T-helper 1 cell treated with Interleukin-12 subunit alpha and Interleukin-12 subunit beta and Interleukin-4 antibody, amounts not matched to agents 30 ng/mL and 1 ng/mL, for 36 hours (primary cell): ENCODE measurements at regions not wholly inside any gene's neighbourhood (a gene's known extent, or its start where the extent isn't known, plus 50 kb on each side); places are given as distances from the start of the nearest gene placed in this dataset.
"Not testable (repeated sequence)": the region's sequence is repeated elsewhere in the genome, so short reads cannot be mapped to it uniquely, and the experiment has no call there.

Source experiments
- intact Hi-C: fragments of 100-400 bp; cut with micrococcal nuclease; formaldehyde crosslinking; loops from one replicate; pipeline ENCODE4 v1.15.1; 2024

DNA sequence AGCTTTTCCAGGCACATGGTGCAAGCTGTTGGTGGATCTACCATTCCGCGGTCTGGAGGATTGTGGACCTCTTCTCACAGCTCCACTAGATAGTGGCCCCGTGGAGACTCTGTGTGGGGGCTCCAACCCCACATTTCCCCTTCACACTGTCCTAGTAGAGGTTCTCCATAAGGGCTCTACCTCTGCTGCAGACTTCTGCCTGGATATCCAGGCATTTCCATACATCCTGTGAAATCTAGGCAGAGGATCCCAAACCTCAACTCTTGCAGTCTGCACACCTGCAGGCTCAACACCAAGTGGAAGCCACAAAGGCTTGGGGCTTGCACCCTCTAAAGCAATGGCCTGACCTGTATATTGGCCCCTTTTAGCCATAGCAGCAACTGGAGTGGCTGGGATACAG lies 283.4 kb upstream of the KLF4 start:
- intact Hi-C loops = no loop called here

DNA sequence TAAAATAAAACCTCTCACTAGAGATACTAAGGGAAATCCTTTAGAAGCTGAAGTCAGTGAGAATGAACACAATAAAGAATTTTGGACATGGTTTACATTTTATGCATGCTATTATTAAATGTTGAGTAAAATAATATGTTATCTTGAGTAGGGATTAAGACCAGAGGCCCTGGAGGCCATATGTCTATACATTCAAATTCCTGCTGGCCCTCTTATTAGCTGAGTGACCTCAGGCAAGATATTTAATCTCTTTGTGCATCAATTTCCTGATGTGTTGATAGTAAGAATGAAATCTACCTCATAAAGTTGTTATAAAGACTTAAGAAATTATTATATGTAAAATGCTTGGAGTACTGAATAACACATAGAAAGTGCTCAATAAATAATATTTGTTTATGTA lies 281.1 kb upstream of the KLF4 start:
- intact Hi-C loops = no loop called here

DNA sequence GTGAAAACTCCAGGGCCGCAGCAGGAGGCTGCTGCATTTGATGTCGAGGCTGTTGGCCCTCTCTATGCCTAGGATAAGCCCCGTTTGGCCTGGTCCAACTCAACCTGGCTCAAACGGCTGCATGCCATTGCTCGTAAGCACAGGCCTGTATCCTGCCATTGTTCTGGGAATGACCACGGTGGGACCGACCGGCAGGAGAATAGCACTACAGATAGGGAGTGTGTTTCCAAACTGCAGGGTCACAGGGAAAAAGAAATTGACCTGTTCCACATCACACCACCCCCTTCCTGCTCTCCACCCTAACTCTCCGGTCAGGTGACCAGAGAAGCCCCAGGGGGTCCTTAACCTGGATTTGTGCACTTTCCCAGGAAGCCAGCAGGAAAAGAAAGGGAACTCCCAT lies 278.7 kb upstream of the KLF4 start:
- intact Hi-C loops = no loop called here

DNA sequence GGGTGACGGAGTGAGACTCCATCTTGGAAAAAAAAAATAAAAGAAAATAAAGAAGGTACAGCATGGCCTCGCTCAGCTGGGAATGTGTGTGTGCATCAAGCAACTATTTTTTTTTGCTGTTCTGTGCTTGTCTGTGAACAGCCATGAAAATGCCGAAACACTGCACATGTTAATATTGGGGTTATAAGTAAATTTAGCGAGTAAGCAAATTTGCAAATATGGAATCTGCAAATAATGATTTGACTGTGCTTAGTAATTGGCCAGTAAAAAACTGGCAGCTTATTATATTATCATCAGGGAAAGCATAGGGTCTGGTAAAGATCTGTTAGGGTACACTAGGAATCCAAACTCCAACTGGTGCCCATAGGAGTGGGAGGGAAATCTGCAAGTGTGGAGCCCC lies 278.1 kb upstream of the KLF4 start:
- intact Hi-C loops = no loop called here

DNA sequence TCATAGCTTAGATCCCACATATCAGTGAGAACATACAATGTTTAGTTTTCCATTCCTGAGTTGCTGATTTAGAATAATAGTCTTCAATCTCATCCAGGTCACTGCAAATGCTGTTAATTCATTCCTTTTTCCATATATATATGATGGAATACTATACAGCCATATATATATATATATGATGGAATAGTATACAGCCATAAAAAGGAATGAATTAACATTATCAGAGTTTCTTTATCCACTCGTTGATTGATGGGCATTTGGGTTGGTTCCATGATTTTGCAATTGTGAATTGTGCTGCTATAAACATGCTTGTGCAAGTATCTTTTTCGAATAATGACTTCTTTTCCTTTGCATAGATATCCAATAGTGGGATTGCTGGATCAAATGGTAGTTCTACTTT lies 273.9 kb upstream of the KLF4 start:
- intact Hi-C loops = not testable (repeated sequence)

DNA sequence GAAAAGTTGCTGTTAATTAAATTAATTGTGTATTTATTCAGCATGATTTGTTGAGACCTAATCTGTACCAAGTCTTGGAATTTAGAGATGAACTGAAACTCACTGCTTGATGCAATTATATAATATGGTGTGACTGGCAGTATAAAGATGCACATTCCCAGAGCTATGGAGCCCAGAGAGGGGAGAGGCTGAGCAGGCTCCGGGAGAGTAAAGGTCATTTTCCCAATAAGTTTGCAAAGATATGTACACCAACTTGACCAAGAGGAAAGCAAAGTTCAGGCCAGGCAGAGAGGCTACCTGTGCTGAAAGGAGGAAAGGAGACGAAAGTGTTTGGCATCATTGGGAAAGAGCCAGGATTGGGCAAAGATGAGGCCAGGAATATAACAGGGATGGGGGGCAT lies 271.7 kb upstream of the KLF4 start:
- intact Hi-C loops = no loop called here

DNA sequence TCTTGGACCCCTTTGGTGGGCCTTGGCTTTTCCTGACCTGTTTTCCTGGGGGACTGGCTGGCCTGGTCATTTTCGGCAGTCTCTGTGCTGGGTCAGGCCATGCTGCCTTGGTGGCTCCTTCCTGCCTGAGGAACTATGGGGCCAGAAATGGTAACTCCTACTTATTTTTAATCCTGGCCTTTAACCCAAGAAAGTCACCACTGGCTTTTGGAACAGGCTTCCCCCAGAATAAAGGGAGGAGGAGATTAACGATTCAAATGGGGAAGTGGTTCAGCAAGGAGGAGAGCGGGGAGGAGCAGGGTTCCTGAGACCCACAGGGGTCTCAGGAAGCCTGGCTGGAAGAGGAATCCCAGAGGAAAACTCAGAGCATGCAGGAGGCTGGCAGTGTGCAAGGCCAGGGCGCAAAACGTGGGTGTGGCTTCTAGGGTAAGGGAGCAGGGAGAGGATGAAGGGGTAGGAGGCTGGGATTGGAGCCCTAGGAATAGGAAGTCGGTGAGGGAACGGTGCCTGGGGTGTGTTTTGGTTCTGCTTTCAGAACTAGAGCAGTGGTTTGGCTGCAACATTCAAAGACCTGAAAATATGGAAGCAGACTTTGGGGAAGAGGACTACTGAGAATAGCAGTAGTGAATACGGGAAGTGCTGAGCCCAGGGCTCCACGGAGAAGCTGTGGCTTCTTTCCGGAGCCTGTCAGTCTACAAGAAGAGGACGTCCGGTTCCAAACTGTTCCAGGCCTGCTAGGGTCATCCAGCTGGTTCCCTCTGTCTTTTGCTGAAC lies 271.1 kb upstream of the KLF4 start:
- intact Hi-C loops = no loop called here

DNA sequence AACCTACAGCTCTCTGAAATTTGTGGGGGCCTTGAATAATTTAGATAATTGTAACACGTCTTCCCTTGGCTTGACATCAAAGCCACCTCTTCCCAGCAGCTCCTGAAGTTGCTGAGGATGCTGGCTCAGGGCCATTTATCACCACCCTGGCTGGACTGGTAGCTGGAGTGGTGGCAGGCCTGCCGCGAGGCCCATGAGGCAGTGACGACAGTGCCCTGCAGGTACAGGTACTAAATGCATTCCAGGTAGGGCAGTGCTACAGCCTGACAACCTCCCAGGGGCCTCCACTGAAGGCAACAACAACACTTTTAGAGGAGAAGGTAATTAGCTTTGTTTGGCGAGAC lies 270.2 kb upstream of the KLF4 start:
- intact Hi-C loops = no loop called here

DNA sequence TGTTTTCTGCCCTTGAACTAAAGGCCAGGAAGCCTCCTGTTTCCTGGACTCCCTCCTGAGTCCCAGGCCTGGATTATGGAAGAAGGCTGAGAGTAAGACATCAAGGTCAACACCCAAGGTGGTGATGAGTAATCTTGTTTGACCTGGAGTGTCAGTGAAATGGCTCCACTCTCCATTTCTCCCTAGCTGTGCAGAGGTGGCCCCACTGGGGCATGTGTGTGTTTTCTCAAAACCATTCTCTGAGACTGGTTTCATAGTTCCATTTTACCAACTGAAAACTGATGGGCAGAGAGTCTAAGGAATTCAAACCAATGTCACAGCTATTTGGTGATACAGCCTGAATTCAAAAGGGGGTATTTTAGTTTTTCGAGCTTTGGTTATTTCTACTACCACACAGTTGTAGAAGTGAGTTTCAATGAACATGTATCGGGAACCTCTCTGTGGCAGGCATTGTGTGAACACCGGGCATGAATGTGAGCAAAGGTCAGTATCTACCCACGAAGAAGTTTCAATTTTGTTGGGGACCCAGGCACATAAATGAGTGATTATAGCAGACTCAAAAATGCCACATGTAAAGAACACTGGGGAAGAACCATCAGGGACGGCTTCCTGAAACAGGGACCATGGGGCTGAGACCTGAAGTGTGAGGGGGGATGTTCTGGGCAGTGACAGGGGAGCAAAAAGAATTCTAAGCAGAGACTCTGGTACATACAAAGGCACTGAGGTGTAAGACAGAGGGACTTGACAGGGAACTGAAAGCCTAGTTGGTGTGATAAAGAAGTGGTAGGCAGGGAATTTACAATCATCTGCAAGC lies 269.6 kb upstream of the KLF4 start:
- intact Hi-C loops = no loop called here

DNA sequence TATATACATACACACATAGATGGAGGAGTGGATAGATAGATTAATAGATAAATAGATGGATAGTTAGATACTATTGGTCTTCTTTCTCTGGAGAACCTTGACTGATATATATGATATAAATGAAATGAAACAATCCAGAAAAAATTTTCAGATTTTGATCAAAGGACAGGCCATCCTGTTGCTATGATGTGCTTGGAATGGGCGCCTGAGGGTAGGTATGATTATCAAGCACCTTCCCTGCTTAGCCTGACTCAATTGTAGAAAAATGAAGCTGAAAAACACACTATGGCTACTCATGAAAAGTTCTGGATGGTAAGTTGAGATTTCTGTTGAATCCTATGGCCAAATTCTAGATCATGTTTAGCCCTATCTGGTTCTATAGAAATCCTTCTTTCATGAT lies 266.5 kb upstream of the KLF4 start:
- intact Hi-C loops = no loop called here

DNA sequence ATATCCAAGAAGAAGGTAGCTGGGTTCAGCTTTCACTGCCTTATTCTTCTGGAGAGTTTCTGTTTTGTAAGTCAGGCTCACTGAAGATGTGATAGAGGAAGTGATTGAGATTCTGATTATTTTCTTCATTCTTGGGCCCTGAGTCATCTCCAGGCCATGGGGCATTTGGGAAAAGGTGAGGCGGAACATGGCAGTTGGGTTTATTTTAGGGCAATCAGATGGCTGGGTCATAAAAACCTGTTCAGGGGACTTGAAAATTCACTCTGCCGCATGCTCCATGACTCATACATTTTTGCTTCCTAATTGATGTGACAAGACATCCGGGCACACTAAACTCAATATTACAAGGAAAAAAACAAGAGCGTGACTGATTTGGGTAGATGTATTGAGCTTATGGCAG lies 265.7 kb upstream of the KLF4 start:
- intact Hi-C loops = no loop called here

DNA sequence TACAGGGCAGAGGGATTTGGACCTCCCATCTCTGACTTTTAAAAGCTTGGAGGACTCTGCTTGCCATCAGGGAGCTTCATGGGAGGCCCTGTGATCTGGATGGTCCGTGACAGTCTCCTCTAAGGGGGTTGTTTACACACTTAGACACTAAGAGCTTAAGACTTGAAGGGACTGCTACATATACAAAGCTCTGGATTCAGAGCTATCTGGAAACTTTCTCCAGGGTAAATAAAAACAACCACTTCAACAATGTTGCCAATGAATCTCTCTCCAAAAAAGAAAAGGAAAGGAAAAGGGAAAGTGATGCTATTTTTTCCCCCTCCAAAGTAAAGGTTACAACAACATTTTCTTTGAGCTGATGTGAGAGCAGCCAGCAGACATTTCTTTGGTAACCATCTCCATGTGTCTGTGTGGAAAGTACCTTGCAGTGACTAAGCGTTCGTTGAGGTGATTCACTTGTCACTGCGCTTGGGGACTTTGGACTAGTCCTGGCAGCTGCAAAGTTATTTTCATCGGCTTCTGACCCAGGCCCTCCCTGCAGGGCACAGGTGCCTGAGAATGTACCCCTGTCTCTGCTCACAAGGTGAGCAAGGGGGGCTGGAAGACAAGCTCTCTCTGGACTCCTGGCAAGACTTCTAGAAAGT lies 262.1 kb upstream of the KLF4 start:
- intact Hi-C loops = no loop called here

DNA sequence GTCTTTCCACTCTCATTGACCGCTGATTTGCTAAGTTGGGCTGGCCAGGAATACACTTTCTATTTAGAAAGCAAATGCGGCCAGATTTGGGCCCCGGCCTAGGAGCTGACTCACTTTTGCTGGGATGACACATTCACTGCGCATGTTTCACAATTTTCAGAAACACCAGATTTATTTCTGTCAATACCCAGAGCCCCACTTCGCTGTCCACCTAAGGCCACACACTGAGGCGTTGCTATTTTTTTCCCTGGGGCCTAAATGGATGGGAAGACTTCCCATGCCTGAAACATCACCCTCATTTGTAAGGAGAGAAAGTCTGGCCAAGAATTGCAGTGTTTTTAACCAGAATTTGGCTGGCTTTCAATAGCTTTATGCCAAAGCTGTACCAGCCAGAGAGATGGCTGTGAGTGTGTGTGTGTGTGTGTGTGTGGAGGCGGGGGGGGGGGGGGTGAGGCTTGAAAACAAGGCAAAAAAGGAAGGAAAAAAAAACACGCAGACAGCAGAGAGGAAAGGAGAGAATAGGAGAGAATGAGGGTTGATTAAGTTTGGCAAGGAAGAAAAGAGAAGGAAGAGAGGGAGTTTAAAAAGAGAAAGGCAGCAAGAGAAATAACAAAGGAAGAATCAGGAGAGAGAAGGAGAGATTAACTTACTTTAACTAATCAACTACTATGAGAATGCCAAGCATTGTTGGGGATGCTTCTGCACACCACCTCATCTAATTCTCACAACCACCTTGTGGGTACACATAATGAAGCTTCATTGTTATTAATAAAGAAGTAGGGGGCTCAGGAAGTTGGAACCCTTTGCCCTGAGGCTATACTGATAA lies 261.4 kb upstream of the KLF4 start:
- intact Hi-C loops = no loop called here

DNA sequence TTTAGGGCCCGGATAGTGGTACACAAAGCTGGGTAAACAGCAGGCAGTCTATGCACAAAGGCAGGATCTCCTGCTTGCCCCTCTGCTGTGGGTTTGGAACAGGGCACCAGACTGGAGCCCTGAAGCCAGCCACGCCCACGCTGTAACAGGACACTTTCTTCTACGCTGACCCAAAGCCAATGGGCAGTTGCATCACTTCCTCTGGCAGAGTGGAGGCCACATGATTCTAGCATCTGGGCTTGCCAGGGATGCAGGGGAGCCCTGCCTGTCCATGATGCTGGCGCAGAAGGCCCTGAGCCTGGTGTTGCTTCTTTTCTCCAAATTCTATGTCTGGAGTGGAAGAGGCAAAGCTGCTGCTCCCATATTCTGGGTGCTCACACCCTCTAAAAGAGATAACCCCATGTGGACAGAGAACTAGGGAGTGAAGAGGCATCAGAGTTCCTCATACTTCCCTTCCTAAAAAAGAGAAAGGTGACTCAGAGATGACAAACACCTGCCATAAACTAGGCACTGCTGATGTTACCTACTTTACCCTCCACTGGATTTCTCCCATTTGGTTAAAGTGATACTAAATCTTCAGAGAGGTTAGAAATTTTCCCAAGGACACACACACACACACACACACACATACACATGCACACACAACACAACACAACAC lies 260.3 kb upstream of the KLF4 start:
- intact Hi-C loops = no loop called here

DNA sequence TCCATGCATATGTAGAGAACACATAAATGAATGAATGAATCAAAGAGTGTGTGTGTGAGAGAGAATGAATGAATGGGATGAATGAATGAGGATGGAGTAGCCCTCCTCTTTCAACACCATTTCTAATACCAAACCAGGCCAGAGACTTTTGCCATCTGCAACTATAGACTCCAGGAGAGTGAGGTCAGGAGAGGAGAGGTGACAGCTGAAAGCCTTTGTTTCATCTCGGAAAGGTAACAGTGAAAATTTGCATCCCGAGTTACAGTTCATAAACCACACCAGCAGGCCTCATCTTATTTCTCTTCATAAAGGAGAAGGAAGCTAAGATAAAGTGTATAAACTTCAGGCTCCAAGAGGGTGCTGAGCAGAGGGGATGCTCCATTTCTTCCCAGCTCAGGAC lies 255.3 kb upstream of the KLF4 start:
- intact Hi-C loops = no loop called here

DNA sequence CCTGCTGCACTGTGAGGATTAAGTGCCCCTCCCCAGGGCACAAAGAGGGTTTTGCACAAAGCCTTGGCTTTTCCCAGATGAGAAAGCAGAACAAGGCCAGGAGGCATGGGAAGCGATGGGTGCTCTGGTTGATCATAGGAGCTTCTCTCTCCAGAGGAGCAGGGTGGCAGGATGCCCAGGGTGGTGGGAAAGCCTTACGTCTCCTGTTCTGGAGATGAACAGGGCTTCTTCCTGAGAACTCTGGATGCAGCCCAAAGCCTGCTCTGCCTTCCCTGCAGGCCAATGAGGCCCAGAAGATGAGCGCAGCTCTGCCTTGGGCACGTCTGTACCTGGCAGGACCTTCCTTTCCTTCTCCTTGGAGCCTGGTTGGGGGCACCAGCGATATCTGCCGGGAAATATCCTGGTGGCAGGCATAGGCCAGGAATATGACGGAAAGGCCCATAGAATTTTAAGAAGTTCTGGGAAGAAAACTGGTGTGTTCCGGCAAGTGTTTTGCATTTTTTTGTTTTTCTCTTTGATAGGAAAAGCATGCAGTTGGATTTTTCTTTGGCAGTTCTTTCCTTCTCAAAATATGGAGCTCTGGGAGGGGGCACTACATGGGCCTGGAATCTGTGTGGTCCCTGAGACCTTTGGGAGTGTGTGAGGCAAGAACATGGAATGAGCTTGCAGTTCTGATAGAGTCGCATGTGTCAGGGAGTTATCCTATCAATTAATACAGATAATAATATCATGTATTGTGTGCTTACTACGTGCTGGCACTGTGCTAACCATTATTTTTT lies 253.2 kb upstream of the KLF4 start:
- intact Hi-C loops = no loop called here

DNA sequence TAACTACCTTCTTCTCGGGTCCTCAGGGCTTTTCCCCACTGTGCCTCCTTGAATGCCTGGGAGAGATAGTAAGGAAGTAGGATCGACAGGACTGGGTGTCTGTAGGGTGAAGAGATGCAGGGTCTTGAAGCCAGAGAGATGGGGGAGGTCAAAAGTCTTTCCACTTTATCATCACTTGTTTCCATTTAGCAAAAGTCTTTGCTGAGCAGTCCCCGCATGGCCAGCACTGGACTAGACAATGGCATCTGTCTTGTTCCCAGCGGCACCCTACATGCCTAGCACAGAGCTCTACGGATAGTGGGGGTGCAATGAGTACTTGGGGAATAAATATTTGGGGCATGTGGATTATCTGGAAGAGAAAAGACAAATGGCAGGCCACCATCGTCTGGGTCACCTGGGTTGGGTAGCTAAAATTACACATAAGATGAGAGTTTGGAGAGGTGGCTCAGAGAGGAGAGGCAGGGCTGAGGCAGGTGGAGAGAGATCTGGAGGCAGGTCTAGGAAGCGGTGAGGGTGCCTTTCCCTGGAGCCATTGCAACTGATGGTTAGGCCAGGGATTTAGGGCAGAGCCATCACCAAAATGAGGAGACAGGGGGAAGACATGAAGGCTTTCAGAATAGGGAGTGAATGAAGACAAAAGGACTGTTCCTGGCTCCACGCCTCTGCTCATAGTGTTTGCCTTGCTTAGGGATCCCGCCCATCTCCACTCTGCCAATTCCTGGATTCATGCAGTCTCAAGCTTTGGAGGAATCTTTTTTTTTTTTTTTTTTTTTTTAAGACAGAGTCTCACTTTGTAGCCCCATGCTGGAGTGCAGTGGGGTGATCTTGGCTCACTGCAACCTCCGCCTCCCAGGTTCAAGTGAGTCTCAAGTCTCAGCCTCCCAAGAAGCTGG lies 250.8 kb upstream of the KLF4 start:
- intact Hi-C loops = no loop called here

DNA sequence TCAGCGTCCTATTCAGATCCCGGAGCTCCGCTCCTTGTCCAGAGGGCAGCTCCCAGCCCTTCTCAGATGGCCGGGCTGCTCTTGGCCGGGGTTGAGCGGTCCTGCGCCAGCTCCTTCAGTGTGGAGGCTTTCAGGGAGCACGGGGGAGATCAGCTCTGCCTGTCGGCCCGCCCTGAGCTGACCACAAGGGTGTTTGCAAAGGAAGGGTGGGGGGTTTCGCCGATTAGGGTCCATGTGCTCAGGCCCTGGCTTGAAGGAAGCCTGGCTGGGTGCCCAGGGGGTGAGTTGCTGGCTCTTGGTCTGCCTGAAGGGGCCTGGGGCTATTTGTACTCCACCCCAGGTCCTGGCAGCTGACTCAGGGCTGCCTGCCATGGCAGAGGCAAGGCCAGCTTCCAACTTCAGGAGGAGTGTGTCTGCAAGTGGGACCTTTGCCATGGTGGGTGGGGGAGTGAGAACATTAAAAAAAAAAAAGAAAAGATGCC lies 250.1 kb upstream of the KLF4 start:
- intact Hi-C loops = no loop called here

DNA sequence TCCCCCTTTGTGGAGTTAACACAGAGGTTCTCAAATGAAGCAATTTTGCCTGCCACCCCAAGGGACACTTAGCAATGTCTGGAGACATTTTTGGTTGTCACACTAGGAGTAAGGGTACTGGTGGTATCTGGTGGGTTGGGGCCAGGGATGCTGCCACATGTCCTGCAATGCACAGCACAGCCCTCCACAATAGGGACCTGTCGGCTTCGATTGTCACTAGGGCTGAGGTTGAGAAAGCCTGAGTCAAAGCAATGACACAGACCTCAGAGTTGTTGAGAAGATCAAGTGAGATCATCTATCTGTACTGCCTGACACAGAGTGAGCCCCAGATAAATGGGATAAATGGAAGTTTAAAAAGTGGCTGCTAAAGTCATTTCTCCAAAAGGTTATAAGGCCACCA lies 249.2 kb upstream of the KLF4 start:
- intact Hi-C loops = no loop called here
